OCI-M1 (cell line): ENCODE measurements at regions not wholly inside any gene's neighbourhood (a gene's known extent, or its start where the extent isn't known, plus 50 kb on each side); places are given as distances from the start of the nearest gene placed in this dataset.
"Not testable (repeated sequence)": the region's sequence is repeated elsewhere in the genome, so short reads cannot be mapped to it uniquely, and the experiment has no call there.

Source experiments
- DNase-seq: peaks from one replicate; lab custom pipeline; 2025; lab: John Stamatoyannopoulos, UW

DNA sequence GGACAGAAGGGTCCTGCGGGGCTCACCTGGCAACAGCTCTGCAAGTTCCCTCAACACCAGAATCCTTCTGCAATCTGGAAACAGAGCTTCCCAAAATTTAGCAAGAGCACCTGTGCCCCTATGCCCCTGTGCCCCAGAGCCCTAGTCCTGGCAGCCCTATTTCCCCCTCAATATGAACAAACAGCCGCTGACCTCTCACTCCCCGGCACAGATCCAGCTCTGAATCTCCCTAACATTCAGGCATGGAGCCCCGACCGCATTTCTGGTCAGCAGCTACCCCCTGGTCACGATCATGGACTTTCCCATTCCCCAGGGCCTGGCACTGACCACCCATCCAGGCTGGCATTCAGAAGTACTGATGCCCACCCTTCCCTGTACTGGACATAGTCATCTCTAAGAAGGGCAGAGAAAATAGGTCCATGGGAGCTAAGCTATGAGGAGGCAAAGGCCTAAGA lies 110.8 kb upstream of the SMURF2 start:
- no peak for DNase-seq

DNA sequence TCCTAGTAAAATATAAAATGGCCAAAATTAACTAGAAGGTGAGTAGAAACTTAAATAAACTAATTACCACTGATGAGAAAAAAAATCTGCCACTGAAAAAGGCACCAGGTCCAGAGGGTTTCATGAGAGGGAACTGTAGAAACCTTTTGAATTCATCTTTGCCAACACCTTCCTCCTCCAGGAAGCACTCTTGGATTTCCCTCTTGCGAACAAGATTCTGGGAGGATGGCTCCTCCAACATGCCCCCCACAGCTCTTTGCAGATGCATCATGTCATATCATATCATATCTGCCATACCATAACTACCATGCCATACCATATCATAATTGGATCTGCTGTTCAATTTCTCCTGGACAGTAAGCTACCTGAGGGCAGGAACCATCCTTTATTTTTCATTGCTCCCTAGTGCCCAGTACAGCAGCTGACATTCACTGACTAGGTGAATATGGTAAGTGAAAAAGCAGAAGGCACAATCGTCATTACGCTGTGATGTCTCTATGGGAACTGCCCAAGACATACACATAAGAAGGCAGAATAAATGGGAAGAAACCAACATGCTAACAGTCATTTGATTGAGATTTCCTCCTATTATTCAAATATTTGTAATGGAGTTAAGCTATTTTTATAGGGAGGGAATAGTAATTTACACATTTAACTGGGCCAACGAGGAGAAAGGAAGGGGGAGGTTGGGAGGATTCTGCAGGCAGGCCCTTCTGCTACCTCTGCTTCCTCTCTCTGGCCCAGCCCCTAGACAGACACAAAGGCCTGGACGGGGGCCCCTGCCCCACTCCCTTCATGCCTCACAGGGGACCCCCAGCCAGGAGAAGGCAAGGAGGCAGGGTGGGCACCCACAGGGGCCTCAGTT lies 110.1 kb upstream of the SMURF2 start:
- DNase-seq = no peak

DNA sequence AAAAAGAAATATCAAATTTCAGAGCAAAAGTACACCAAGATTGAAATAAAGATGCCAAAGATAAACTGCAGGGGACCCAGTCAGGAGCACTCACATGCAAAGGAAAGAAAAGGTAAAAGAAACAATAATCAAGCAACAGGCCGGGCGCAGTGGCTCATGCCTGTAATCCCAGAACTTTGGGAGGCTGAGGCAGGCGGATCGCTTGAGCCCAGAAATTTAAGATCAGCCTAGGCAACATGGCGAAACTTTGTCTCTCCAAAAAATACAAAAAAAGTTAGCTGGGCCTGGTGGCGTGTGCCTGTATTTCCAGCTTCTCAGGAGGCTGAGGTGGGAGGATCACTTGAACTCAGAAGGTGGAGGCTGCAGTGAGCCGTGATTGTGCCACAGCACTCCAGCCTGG lies 107.6 kb upstream of the SMURF2 start:
- DNase-seq = no peak

GRCh38 chr17:64767269-64767997 lies 105.3 kb upstream of the SMURF2 start:
- DNase-seq = no peak

- DNase-seq = no peak
Observed at GRCh38 chr17:64765191-64765889, 103.2 kb upstream of the SMURF2 start.

DNA sequence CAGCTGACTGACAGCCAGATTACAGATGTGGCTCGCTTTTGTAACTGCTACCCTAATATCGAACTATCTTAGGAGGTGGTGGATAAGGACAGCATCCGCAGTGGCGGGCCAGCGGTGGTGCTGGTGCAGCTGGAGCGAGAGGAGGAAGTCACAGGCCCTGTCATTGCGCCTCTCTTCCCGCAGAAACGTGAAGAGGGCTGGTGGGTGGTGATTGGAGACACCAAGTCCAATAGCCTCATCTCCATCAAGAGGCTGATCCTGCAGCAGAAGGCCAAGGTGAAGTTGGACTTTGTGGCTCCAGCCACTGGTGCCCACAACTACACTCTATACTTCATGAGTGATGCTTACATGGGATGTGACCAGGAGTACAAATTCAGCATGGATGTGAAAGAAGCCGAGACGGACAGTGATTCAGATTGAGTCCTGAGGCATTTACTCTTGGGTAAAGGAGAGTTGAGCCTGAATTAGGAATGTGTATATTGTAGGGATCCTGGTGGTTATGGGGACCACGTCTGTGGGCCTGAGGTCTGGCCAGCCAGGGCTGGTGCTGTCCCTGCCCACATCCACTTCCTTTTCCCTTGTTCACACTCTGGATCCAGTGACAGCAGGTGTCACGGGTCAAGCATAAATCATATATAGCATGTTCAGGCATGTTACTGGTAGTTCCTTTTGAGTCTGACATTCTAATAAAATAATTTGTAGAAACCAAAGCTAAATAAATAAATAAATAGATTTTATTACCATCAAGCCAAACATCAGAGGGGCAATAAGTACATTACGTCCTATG lies 89.0 kb upstream of the SMURF2 start:
- no peak for DNase-seq

DNA sequence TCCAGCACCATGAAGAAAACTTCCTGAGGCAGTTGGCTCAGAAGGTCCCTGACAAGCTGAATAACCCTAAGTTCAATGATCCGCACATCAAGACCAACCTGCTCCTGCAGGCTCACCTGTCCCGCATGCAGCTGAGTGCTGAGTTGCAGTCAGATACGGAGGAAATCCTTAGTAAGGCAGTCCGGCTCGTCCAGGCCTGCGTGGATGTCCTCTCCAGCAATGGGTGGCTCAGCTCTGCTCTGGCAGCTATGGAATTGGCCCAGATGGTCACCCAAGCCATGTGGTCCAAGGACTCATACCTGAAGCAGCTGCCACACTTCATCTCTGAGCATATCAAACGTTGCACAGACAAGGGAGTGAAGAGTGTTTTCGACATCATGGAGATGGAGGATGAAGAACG lies 88.4 kb upstream of the SMURF2 start:
- no peak for DNase-seq

GRCh38 chr17:64749306-64749705 lies 87.2 kb upstream of the SMURF2 start:
- no peak for DNase-seq

DNA sequence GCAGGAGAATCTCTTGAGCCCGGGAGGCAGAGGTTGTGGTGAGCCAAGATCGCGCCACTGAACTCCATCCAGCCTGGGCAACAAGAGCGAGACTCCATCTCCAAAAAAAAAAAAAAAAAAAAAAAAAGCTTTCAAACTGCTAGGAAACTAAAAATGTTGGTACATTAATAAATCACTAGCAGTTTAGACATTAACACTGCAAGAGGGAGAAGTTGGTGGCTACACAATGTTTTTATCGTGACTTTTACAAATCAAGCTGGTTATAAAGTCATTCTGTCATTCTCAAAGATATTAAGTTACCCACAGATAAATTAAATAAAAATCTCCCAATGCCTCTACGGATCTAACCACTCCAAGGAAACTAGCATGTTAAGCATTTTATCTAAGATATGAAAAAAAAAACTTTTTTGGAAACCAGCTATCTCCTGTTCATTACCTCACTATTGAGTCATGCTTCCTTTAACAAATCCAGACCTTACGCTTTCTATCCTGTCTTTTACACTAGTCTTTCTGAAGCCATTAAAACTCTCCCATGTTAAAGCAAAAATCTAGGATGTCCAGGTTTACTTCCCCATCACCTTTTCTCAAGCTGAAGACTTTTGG lies 85.9 kb upstream of the SMURF2 start:
- DNase-seq = no peak

DNA sequence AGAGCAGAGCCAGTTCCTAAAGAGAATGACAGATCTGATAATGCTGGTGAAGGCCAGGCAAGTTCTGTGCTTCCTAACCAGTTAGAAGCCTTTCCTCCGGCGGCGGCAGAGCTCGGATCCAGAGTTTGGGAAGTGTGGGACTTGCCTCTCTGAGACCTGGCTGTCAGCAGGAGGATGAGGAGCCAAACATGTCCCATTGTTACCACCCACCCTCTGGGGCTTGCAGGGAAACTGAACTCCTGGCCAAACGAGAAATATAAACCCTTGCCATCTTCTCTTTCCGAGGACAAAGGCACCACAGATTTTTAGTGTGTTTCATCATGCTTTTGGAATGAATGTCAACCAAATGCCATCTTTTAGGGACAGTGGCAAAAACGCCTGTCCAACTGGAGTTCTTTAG lies 80.2 kb upstream of the SMURF2 start:
- DNase-seq = no peak

DNA sequence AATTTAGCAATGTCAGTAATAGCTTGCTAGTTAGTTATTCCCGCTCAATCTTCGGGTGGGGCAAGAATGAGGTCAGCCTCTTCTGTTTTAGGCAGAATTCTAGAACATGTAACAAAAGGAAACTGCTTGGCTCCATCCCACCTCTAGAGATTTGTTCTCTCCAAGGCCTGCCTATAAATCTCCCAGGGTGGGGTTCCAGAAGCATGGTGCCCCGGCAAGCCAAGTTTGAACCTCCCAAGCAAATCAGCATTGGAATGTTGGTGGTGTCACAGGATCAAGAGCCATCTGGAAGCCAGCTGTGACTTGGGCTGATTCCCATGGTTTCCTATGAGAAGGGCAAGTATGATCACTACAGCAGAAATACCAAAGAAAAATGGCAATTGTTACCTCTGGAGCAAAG lies 79.8 kb upstream of the SMURF2 start:
- DNase-seq = not testable (repeated sequence)

DNA sequence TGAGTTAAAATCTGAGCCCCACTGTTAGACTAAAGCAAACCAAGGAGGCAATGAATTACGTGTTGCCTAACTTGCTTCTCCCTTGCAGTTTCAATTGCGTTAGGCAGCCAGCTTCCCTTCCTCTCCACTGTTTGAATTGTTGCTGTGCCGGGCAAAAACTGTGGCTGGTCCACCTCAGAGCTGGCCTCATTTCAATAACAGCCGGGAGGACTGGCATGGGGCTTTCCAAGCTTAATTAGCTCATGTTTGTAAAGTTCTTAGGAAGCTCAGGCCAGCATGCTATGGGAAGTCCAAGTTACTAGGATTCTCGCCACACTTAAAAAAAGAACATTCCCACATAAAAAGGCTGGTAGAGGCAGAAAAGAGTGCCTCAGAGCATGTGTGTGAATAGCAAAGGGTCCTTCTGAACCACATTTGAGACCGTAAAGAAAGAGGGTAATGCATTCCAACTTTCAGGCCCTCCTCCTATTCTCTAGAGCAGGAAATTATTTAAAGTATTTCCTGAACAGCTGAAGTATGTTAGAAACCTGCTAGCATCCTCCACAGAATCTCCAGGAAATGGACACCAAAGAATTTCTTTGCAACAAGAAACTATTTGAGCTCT lies 79.0 kb upstream of the SMURF2 start:
- DNase-seq = no peak

DNA sequence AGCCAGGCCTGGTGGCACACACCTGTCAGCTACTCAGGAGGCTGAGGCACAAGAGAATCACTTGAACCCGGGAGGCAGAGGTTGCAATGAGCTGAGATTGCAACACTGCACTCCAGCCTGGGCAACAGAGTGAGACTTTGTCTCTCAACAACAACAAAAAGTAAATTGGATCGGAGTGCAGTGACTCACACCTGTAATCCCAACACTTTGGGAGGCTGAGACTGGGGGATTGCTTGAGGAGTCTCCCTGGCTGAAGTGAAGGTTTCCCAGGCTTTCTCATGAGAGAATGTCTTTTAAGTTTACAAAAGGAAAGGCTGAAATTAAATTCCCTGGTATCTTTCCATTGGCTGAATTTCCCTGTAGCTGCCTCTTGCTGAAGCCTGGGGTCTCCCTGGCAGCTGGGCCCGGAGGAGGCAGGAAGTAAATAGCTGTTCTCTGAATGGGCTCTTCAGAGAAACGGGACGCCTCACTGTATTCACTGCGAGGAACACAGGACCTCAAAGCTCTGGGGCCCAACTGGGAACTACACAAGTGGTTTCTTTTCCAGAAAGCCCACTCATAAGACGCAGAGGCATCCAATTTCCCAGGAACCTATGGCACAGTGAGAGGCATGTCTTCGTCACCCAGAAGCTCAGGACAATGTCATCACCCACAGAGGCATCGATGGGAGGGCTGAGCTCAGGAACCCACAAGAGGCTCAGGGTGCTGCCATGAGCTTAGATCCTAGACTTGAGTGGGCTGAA lies 77.4 kb upstream of the SMURF2 start:
- DNase-seq = no peak

DNA sequence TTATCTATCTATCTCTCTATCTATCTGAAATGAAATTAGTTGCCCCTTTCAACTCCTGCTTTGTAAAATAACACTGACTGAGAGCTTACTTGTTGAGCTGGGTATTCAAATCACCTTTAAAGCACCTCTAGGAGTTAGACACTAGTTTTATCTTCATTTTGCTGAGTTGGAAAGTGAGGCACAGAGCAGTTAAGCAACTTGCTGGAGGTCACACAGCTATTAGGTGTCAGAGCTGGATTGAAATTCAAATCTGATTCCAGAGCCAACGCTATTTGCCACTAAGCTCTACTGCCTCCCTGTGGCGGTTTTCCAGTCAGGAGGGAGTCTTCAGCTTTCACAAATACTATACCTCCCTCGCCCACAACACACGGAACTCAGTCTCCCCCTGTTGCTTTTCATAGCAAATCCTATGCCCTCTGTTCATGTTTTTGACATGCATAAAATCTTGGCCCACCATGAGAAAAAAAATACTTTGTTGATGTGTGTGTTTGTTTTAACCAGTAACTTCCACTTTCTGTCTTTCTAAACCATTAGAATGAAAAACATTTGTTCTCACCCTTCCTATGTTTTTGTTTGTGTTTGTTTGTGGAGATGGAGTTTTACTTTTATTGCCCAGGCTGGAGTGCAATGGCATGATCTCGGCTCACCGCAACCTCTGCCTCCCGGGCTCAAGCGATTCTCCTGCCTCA lies 74.8 kb upstream of the SMURF2 start:
- peak; percentile 44 for DNase-seq

- no peak for DNase-seq
Observed at GRCh38 chr17:64732336-64733006, 70.4 kb upstream of the SMURF2 start.

DNA sequence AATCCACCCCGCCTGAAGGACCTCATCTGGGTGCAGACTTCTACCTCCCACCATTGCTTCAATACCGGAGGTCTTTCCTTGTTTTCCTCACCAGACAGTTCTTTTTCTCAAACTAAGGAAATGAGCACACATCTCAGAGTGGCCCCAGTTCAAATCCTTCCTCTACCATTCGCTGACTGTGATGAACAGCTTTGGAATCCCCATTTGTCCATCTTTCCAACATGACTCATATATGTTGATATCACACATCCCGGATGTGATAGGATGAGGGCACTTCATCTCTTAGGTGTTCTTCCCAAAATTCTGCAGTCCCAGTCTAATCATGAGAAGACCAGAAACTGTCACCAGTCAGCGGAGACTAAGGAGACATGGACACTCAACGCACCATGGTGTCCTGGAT lies 67.9 kb upstream of the SMURF2 start:
- DNase-seq = not testable (repeated sequence)

- no peak for DNase-seq
Observed at GRCh38 chr17:64729201-64729600, 67.1 kb upstream of the SMURF2 start.

- no peak for DNase-seq
Observed at GRCh38 chr17:64728041-64728695, 66.1 kb upstream of the SMURF2 start.

GRCh38 chr17:64726025-64726424 lies 63.9 kb upstream of the SMURF2 start:
- DNase-seq = not testable (repeated sequence)
